GM18909 (cell line): ENCODE measurements at regions not wholly inside any gene's neighbourhood (a gene's known extent, or its start where the extent isn't known, plus 50 kb on each side); places are given as distances from the start of the nearest gene placed in this dataset.
"Not testable (repeated sequence)": the region's sequence is repeated elsewhere in the genome, so short reads cannot be mapped to it uniquely, and the experiment has no call there.

Source experiments
- ATAC-seq: cut with Tn5 transposase; IDR thresholded peaks from one replicate; pipeline ENCODE4 v1.9.1; 2021; ENCODE audit warnings: mild to moderate bottlenecking; ENCODE audit not compliant: unreplicated experiment, poor library complexity

DNA sequence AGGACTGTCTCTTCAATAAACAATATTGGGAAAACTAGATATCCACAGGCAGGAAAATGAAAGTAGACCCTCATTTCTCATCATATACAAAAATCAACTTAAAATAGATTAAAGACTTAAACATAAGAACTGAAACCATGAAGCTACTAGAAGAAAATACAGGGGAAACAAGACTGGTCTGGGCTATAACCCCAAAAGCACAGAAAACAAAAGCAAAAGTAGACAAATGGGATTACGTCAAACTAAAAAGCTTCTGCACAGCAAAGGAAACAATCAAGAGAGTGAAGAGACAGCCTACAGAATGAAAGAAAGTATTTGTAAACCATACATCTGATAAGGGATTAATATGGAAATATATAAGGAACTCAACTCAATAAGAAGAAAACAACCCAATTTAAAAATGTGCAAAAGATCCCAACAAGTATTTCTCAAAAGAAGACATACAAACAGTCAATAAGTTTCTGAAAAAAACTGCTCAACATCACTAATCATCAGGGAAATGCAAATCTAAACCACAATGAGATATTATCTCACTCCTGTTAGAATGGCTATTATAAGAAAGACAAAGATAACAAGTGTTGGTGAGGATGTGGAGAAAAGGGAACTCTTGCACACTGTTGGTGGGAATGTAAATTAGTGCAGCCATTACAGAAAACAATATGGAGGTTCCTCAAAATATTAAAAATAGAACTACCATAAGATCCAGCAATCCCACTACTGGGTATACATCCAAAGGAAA lies 325.3 kb upstream of the RASGEF1B start:
- ATAC-seq = no peak

DNA sequence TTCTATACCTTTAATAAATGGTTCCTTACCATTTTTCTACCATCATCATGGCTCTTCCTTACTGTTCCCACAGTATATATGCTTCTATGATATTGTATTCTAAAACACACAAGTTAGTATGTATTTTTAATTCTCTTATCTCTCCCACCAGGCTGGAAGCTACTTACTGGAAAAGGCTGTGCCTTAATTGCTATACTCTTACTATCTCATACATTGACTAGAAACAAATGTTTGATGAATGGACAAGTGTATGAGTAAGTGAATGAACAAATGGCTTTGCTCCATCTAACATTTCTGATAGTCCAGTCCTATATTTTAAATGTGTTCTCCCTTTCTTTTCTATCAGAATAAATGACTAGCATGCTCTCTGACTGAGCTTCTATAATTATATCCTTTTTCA lies 320.8 kb upstream of the RASGEF1B start:
- ATAC-seq = no peak

DNA sequence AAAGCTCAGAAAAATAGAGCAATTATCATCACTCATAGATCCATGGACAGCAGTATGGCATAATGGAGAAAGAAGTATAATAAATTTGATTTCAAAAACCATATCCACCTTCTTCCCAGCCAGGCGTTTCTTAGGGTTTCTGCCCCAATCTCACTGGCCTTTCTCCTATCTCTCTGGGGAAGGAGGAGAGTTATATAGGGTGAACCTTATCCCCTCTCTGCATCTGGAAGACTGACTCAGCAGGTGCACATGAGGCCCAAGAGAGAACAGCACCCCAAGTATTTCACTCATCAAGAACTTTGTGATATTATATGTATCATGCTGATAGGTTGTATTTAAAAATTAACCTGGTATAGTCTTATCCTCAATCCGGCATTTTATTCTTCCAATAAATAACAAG lies 318.8 kb upstream of the RASGEF1B start:
- ATAC-seq = no peak

DNA sequence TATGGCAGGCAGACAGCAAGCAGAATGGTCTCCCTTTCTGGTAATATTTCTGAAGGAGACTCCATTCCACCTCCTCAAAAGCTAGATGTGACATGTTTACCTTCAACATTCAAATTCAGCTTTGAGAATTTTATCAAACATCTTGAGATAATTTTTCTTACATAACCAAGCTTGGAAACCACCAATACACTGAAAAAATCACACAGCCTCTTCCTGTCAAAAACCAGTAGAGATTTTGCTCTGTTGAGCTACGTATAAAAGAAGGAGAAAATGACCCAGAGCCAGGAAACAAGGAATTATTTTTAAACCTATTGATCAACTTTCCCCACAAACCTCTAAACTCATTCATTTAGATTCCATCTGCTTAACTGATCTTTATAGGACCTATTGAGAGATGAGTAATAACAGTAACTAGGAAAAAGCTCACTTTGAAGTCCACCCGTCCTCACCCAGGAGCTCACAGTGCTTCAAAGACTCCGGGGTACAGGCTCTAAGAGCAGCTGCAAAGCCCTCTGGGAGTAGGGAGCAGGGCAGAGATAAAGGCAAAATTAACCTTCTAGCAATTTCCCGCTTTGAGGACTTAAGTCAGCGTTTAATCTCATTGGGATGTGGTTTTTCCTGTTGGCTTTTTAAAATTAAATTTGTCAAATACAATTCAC lies 318.2 kb upstream of the RASGEF1B start:
- ATAC-seq = no peak

DNA sequence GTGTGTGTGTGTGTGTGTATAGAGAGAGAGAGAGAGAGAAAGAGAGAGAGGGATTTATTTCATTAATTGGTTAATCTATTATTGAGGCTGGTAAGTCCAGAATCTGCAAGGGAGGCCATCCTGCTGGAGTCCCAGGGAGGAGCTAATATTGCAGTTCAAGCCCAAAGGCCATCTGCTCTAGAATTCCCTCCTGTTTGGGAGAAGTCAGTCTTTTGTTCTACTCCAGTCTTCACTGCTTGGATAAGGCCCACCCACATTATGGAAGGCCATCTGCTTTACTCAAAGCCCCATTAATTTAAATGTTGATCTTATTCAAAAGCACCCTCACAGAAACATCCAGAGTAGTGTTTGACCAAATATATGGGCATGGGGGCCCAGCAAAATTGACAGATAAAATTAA lies 317.5 kb upstream of the RASGEF1B start:
- ATAC-seq = no peak

DNA sequence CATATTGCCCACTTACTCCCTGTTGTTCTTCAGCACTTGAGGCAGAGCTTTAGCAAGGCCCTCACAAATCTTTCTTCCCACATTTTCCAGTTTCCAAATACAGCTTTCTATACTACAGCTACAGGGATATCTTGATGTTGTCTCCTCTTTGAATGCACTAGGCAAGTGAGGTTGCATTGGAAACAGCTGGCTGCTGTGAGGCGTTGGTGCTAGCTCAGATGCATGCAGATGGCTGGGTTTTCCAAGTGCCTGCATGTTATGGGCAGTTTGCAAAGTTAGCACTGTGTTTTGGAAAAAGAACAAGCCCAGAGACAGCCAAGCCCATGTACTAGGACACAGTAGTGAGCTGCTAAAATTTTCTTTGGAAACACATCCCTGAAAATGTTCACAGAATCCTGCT lies 315.1 kb upstream of the RASGEF1B start:
- no peak for ATAC-seq

DNA sequence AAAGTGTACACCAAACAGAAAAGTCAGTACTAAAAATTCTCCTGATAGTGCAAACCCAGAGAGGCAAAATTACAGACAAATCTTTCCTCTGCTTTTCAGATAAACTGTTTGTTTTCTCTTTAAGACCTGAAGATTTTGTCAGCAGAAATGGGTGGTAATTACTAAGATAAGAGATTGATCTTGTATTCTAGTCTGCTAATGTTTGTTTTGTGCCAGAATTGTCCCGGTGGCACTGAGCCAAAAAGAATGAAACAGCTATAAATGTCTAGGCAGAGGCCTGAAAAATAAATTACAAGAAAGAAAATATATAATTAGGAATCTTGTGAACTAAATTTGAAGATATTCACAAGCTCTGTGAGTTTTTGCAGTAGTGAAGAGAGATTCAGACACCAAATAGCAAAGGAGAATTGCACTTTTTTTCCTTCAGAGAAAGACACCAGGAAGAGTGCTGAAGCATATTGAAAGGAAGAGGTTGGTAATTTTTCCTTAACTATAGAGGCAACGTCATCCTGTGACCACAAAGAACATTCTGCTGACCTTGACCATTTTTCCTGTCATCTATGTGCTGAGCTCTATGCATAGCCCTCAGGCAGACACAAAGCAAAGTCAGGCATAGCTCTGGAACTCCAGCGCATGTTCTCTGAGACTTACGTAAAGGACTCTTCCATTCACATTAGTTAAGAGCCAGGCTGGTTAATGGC lies 314.5 kb upstream of the RASGEF1B start:
- no peak for ATAC-seq

DNA sequence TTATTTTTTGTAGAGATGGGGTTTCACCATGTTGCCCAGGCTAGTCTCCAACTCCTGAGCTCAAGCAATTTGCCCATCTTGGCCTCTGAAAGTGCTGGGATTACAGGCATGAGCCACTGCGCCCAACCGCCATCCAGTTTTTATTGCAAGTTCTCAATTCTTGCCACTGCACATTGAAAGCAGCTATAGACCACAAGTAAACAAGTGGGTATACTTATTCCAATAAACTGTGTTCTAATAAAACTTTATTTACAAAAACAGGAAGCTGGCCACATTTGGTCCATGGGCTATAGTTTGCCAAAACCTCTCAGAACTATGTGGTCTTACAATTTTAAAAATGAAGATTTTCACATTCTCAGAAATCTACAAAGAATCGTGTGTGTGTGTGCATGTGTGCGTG lies 313.6 kb upstream of the RASGEF1B start:
- no peak for ATAC-seq

DNA sequence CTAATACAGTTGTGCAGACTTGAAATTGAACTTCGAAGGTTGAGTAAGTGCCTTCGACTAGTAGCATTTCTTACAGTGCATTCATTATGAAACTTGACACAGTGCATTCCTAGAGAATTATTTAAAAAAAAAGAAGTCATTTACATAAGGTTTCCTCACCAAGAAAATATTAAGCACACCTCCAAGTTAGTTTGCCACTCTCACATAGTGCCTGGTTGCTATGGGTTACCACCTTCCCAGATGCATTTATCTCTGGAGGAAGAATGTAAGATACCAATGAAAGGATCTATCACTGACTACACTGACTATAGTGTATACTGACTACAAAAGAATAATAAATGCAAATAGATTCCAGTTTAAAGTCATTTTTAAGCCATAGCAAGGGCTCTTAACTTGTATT lies 311.9 kb upstream of the RASGEF1B start:
- ATAC-seq = no peak

DNA sequence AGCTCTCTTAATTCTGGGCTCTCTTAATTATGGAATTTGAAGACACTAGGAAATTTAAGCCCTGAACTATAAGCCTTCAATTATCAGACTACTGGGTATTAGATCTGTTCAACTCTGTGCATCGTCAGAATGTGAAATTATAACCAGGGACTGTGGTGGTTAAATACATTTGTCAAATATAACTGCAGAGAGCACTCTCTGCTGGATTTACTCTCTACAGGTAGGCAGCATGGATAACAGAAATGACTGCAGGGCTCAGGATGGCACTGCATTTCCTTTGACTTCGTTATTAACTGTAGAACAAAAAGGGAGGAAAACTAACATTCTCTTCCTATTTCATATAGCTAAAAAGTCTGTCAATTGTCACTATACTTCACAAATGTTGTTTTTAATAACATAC lies 310.1 kb upstream of the RASGEF1B start:
- ATAC-seq = no peak

DNA sequence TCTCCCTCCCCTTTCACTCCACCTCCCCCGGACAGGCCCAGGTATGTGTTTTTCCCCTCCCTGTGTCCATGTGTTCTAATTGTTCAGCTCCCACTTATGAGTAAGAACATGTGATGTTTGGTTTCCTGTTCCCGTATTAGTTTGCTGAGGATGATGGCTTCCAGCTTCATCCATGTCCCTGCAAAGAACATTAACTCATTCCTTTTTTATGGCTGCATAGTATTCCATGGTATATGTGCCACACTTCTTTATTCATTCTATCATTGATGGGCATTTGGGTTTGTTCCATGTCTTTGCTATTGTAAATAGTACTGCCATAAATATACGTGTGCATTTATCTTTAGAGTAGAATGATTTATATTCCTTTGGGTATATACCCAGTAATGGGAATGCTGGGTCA lies 306.0 kb upstream of the RASGEF1B start:
- not testable (repeated sequence) for ATAC-seq

DNA sequence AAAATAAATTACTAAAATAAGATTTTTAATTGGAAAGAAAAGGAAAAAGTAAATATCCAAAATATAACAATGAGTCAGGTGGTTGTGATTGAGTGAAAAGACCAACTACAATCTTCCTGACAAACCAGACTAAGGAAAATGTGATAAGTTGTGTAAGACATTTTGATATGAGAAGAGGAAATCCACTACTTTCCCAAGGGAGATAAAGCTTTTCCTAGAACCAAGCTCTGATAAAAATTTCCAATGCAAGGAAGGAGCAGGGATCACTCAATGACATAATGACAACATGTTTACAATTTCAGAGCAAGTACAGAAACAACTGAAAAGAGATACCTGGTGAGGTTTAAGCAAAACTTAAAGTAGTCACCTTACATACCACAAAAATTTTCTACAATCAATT lies 305.1 kb upstream of the RASGEF1B start:
- no peak for ATAC-seq

DNA sequence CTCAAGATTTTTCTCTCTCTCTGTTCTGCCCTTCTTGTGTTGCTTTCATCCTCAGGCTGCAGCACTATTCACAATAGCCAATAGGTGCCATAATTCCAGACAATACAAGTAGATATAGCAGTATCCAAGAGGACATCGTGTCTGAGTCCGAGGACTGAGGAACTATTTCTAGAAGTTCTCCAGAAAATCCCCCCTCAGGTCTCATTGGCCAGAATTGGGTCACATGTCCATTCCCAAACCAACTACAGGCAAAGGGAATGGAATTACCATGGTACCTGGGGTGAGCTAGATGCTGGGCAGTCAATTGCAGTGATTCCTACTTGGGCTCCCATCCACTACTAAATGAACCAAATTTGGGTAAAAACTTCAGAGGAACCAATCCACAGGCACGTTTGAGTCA lies 301.9 kb upstream of the RASGEF1B start:
- no peak for ATAC-seq

DNA sequence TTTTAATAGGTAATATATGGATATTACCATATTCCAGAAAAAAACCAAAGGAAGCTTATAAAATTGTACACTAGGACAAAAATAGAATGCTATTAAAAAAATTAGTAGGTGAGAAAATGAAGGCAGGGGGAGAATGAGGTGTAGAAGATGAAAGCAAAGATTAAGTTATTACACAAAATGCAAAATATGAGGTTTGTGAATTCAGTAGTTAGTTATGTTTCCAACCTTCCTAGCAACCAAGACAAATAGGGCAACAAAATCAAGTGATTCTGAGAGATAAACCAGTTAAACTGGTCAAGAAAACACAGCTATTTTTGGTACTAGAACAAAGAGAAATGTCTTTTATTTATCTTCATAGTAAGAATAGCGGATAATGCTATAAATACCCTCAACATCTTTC lies 300.0 kb upstream of the RASGEF1B start:
- ATAC-seq = no peak

DNA sequence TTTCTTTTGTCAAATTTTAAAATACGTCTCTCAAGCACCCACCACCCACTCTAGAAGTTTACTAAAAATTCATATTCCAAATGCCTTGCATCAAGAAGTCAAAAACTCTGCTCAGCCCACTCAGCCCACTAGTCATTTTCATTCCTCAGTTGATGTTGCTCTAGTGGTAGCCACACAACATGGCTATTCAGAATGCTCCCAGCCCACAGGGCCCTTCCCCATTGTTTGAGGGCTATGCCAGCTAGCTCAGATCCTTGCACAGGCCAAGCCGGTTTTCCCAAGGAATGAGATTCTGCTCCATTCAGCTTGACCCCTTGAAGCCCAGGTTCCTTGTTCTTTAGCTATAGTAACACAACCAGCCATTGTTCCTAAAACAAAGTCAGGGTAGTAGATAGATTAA lies 297.5 kb upstream of the RASGEF1B start:
- no peak for ATAC-seq

DNA sequence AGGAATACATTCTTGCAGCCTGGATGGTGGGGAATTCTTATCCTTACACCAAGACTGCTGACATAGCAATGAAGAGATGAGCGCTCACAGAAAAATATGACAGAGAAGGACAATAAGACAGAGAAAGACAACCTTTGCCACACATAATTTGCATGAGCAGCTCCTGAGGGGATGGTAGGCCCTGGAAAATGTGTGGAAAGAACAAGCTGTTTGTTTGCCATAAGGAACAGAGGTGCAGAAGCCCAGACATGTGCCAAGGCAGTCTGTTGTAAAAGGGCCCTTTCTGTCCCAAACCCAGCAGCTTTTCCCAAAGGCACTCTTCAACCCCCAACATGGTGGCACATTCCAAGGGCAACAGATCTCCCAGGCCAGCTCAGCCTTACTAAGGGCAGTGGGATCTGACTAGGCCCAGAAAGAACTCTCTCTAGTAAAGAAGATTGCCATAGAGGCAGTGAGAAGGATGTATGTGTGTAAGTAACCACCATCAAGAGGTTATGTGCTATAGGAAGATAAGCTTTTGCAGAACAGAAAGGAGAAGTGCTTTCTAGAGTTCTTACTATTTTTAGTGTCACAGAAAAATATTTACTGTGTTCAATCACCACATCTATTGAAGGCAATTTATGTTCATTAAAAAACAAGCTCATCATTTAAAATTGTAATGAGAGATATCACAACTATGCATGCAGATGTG lies 287.0 kb upstream of the RASGEF1B start:
- peak; percentile 41 for ATAC-seq

DNA sequence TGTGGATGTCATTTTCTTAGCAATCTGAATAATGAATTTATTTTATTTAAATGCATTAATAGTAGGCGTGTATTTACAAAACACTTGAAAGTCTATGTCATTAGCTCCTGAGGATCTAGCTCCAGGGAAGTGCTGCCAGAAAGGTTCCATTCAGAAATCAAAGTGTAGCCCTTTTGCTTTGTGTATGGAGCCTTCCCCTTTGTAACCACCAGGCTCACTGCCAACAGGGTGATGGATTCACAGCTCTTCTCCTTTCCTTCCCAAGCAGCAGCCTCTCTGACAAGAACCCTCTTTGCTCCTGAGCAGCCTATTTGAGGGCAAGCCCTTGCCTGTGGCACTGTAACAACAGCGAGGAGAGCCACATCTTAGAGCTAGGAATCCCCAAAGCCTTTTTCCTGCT lies 286.0 kb upstream of the RASGEF1B start:
- no peak for ATAC-seq

DNA sequence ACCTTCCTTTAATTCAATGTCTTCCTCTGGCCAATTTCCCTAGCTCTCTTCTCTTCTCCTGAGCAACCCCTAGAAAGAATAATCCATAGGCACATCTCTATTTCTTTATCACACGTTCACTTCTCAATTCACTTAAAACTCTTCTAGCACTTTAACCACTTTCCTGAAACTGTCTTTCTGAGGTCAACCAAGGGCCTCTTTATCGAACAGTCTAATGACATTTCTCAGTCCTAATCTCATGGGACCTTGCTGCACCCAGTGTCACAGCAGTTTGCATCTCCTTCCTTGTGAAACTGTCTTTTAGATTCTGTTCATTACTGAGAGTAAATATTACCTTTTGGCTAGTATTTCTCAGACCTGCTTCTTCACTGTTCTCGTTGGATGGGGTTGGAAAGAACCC lies 285.3 kb upstream of the RASGEF1B start:
- peak; percentile 95 for ATAC-seq

DNA sequence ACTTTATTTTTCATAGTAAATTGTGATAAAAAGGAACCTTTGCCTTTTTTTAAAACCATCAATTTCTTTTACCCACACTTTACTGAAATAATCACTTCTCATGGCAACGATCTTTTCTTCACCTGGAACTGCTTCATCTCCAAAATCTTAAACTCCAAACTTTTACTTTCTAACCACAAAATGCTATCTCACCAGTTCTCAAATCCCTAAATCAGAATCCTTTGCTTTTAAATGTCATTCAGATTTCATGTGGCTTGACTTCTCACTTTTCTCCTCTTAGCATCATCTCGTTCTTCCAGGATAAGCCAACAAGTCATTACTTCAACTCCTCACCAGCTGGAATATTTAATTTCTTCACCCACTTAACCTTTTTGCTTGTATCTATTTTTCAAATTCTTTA lies 284.3 kb upstream of the RASGEF1B start:
- no peak for ATAC-seq

DNA sequence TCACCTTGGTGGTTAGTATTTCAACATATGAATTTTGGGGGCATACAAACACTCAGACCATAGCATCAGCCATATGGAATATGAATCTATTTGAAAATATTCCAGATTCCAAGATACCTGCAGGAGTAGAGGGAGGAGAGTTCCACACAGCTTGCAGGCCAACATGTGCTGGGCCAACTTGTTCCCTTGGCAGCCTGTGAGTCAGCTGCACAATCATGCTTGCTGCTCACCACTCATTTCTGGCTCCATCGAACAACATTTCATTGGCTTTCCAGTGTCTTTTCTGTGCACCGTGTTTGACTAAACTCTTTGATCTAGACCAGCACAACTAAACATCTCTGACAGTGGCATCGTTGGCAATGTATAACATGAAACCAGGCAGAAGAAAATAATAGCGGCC lies 282.5 kb upstream of the RASGEF1B start:
- ATAC-seq = no peak
